Progenitor cell of endocrine pancreas (in vitro differentiated cells): ENCODE measurements at regions not wholly inside any gene's neighbourhood (a gene's known extent, or its start where the extent isn't known, plus 50 kb on each side); places are given as distances from the start of the nearest gene placed in this dataset.

ENCODE experiments used
- DNase-seq: peaks from one replicate; pipeline ENCODE4 v3.0.0; 2021; ENCODE audit warnings: low spot score; ENCODE audit not compliant: unreplicated experiment
- H3K27ac Mint-ChIP-seq: 2 replicates; pipeline ENCODE4 v1.8.0; 2021; ENCODE audit warnings: mild to moderate bottlenecking, moderate library complexity, mixed read lengths
- H3K27me3 Mint-ChIP-seq: 2 replicates; pipeline ENCODE4 v1.8.0; 2021; ENCODE audit warnings: mixed read lengths
- H3K36me3 Mint-ChIP-seq: 2 replicates; pipeline ENCODE4 v1.8.0; 2022; ENCODE audit warnings: mixed read lengths; ENCODE audit not compliant: insufficient read depth
- H3K4me1 Mint-ChIP-seq: 2 replicates; pipeline ENCODE4 v1.8.0; 2021; ENCODE audit warnings: low read depth, mixed read lengths
- H3K4me3 Mint-ChIP-seq: 2 replicates; pipeline ENCODE4 v1.8.0; 2021; ENCODE audit warnings: low read depth, mild to moderate bottlenecking, moderate library complexity, mixed read lengths
- H3K9me3 Mint-ChIP-seq: 2 replicates; pipeline ENCODE4 v1.8.0; 2021; ENCODE audit warnings: low read depth, mixed read lengths
- TF ChIP-seq, protein P1 (sequence below): fragments of 200-600 bp; sonication (generic); IDR thresholded peaks from one replicate; pipeline ENCODE4 v1.5.0; 2021; ENCODE audit warnings: antibody characterized with exemption, mild to moderate bottlenecking; ENCODE audit not compliant: unreplicated experiment

DNA sequence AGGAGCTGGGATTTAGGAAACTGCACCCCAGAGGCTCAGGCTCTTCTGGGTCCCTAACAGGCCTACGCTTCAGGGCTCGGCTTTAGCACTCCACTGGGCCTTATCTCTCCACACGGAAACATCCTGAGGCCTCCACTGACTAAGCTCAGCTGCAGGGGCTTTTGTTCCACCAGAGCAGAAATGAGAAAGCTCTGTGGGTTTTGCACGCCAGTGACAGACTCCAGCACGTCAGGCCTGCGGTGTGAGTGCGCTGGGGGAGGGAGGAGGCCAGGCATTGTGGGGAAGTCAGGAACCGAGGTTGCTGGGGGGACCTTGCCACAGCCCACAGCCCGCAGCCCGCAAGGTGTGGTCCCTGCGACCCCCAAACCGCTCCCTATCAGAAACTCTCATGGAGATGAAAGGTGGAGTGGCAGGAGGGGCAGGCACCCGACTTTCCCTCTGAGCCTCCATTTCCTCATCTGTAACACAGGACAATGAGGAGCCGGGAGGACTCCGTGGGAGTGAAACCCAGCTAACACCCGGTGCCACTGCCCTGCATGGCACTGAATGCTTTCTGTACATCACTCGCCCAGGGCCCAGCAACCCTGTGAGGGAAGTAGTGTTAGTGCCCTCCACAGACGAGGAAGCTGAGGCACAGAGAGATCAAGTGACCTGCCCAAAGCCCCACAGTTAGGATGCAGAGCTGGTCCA lies 106.5 kb downstream of the TPRA1 start:
- H3K36me3 Mint-ChIP-seq: no peaks in the 10 kb centered on the region
- no peaks in the 10 kb centered on the region for H3K9me3 Mint-ChIP-seq
- H3K27ac Mint-ChIP-seq: no peak overlapping the region
- H3K4me1 Mint-ChIP-seq: no peaks in the 10 kb centered on the region
- H3K27me3 Mint-ChIP-seq: peaks cover 10% of the 10 kb centered on the region
- peak; percentile 7 for DNase-seq
- TF ChIP-seq, protein P1, sequence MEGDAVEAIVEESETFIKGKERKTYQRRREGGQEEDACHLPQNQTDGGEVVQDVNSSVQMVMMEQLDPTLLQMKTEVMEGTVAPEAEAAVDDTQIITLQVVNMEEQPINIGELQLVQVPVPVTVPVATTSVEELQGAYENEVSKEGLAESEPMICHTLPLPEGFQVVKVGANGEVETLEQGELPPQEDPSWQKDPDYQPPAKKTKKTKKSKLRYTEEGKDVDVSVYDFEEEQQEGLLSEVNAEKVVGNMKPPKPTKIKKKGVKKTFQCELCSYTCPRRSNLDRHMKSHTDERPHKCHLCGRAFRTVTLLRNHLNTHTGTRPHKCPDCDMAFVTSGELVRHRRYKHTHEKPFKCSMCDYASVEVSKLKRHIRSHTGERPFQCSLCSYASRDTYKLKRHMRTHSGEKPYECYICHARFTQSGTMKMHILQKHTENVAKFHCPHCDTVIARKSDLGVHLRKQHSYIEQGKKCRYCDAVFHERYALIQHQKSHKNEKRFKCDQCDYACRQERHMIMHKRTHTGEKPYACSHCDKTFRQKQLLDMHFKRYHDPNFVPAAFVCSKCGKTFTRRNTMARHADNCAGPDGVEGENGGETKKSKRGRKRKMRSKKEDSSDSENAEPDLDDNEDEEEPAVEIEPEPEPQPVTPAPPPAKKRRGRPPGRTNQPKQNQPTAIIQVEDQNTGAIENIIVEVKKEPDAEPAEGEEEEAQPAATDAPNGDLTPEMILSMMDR: no peak
- no peak overlapping the region for H3K4me3 Mint-ChIP-seq

DNA sequence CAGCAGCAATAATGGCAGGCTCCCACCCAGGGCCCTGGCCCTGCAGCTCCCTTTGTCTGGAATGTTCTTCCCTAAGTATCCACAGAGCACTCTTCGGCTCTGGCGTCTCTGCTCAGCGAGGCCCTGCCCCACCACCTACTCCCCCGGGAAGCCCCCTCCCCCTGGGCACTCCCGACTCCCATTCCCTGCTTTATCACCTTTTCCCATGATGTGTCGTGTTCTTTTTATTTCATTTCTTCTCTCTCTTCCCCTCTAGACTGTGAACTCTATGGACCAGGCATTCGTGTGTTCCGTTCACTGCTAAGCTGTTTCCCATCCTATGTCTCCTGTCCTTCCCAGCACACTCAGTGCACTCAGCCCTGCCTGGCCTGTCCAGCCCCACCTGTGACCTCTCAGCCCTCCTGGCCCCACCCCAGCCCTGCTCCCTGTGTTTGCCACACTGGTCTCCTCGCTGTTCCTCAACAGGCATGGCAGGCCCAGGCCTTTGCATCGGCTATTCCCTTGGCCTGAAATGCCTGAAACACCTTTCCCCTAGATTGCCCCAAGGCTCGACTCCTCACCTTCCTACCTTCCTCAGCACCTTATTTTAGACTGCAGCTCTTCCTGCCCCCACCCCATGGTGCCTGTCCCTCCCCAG lies 107.4 kb downstream of the TPRA1 start:
- no peaks in the 10 kb centered on the region for H3K4me1 Mint-ChIP-seq
- peak overlapping the region; percentile 15 for H3K27ac Mint-ChIP-seq
- H3K27me3 Mint-ChIP-seq: peaks cover 10% of the 10 kb centered on the region
- H3K36me3 Mint-ChIP-seq: no peaks in the 10 kb centered on the region
- TF ChIP-seq, protein P1: no peak
- DNase-seq: peak; percentile 3
- H3K9me3 Mint-ChIP-seq: no peaks in the 10 kb centered on the region
- H3K4me3 Mint-ChIP-seq: no peak overlapping the region

DNA sequence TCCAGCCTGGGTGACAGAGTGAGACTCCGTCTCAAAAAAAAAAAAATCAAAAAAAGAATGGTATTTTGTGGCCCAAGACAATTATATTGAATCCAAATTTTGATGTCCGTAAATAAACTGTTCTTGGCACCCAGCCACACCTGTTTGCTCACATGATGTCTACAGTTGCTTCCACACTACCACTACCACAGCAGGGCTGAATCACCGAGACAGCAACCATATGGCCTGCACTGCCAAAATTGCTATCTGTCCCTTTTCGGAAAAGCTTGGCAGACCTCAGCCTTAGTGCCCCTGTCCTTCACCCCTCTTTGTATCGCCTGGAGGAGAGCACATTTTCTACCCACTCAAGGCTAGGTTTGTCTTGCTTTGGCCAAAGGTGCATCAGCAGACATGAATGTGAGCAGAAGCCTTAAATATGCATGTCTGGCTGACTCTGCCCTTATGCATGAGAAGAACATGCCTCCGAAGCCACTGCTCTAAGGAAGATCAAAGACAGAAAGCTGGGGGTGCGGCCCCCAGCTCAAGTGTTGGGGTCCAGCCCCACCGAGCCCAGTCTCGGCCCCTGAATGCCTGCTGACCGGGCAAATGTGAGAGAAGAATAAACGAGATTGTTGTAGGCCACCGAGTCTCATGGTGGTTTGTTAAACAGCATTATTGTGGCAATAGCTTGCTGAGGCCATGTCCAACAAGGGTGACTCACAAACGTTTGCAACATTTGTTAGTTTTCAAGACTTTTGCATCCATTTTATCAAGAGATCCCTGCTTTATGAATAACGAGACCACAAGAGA lies 108.1 kb downstream of the TPRA1 start:
- H3K4me3 Mint-ChIP-seq: no peak overlapping the region
- H3K9me3 Mint-ChIP-seq: no peaks in the 10 kb centered on the region
- H3K36me3 Mint-ChIP-seq: no peaks in the 10 kb centered on the region
- no peaks in the 10 kb centered on the region for H3K4me1 Mint-ChIP-seq
- TF ChIP-seq, protein P1: no peak
- no peak for DNase-seq
- no peak overlapping the region for H3K27ac Mint-ChIP-seq
- peaks cover 10% of the 10 kb centered on the region for H3K27me3 Mint-ChIP-seq

GRCh38 chr3:127480196-127480954 lies 110.2 kb downstream of the TPRA1 start:
- Mint-ChIP-seq H3K27me3 (peaks cover 16% of the 10 kb centered on the region), H3K4me1 (no peaks in the 10 kb centered on the region), H3K9me3 (no peaks in the 10 kb centered on the region), H3K4me3 (no peak overlapping the region), H3K36me3 (no peaks in the 10 kb centered on the region), H3K27ac (no peak overlapping the region)
- DNase-seq: no peak
- TF ChIP-seq, protein P1: no peak

DNA sequence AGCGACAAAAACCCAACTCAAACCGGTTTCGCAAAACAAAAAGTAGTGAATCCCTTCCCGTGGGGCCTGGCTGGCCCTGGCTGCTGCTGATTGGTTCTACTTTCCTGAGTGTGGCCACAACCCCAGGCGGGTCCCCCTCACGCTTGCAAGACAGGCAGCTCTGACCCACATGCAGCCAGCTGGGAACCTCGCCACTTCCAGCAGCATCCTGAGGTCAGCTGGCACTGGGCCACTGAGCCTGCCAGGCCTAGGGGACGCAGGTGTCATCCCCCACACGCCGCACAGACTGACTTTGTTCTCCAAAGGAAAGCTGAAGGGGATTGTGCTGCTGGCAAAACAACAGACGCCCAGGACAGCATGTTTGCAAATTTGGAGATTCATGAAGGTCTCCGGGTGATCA lies 111.1 kb downstream of the TPRA1 start:
- Mint-ChIP-seq H3K36me3 (no peaks in the 10 kb centered on the region), H3K27ac (no peak overlapping the region), H3K27me3 (peaks cover 16% of the 10 kb centered on the region), H3K4me3 (no peak overlapping the region), H3K9me3 (no peaks in the 10 kb centered on the region), H3K4me1 (no peaks in the 10 kb centered on the region)
- TF ChIP-seq, protein P1: no peak
- no peak for DNase-seq
